GM23248 (cell line): ENCODE measurements at regions not wholly inside any gene's neighbourhood (a gene's known extent, or its start where the extent isn't known, plus 50 kb on each side); places are given as distances from the start of the nearest gene placed in this dataset.

Source experiments
- EZH2 ChIP-seq: fragments of 200-600 bp; sonication (generic); IDR thresholded peaks from 2 replicates; pipeline ENCODE4 v1.6.1; 2018; ENCODE audit warnings: antibody characterized with exemption, mild to moderate bottlenecking; ENCODE audit not compliant: insufficient read depth, poor library complexity, severe bottlenecking
- EZH2phosphoT487 ChIP-seq: fragments of 200-600 bp; sonication (generic); IDR thresholded peaks from 2 replicates; pipeline ENCODE4 v1.6.1; 2018; ENCODE audit warnings: antibody characterized with exemption, moderate library complexity, mild to moderate bottlenecking, low read depth; ENCODE audit not compliant: insufficient read depth

- no peak for TF ChIP-seq EZH2
- no peak for TF ChIP-seq EZH2phosphoT487
Measured at GRCh38 chr5:8053270-8053669, 184.3 kb downstream of the MTRR start.
